ENCODE measurements at regions not wholly inside any gene's neighbourhood (a gene's known extent, or its start where the extent isn't known, plus 50 kb on each side); places are given as distances from the start of the nearest gene placed in this dataset.

- Histone ChIP-seq H3K27ac (no peak overlapping the region), H3K27me3 (no peaks in the 10 kb centered on the region), H3K9me3 (no peaks in the 10 kb centered on the region), H3K36me3 (no peaks in the 10 kb centered on the region), H3K4me1 (no peaks in the 10 kb centered on the region), H3K4me3 (no peak overlapping the region)
- intact Hi-C loops (cut with DNase I) = no loop called here
- no peak for TF ChIP-seq POLR2A (IDR thresholded peaks at IDR 0.05)
- TF ChIP-seq POLR2AphosphoS5 (IDR thresholded peaks at IDR 0.05; ENCODE audit: insufficient read depth in 1 of 2, low read depth in 1 of 2) = no peak
- no peak for DNase-seq (ENCODE audit: extremely low spot score in 2 of 2)
Measured at GRCh38 chr13:31588316-31588715, 151.0 kb upstream of the RXFP2 start.

GRCh38 chr13:31588893-31589292 is 150.4 kb upstream of the RXFP2 start:
- Histone ChIP-seq H3K27ac (no peak overlapping the region), H3K9me3 (no peaks in the 10 kb centered on the region), H3K4me1 (no peaks in the 10 kb centered on the region), H3K4me3 (no peak overlapping the region), H3K36me3 (no peaks in the 10 kb centered on the region), H3K27me3 (no peaks in the 10 kb centered on the region)
- TF ChIP-seq POLR2A (IDR thresholded peaks at IDR 0.05) (no peak), CTCF (IDR thresholded peaks at IDR 0.05) (no peak), POLR2AphosphoS5 (IDR thresholded peaks at IDR 0.05; ENCODE audit: insufficient read depth in 1 of 2, low read depth in 1 of 2) (no peak)
- no peak for DNase-seq (ENCODE audit: extremely low spot score in 2 of 2)
- intact Hi-C loops (cut with DNase I) = no loop called here

- H3K4me1 ChIP-seq = no peaks in the 10 kb centered on the region
- DNase-seq (ENCODE audit: extremely low spot score in 2 of 2) = no peak
- H3K4me3 ChIP-seq = no peak overlapping the region
- intact Hi-C loops (cut with DNase I) = no loop called here
- no peak overlapping the region for H3K27ac ChIP-seq
- H3K27me3 ChIP-seq = no peaks in the 10 kb centered on the region
- H3K36me3 ChIP-seq = no peaks in the 10 kb centered on the region
- no peak for TF ChIP-seq POLR2A (IDR thresholded peaks at IDR 0.05)
- TF ChIP-seq CTCF (IDR thresholded peaks at IDR 0.05) = no peak
- no peak for TF ChIP-seq POLR2AphosphoS5 (IDR thresholded peaks at IDR 0.05; ENCODE audit: insufficient read depth in 1 of 2, low read depth in 1 of 2)
- no peaks in the 10 kb centered on the region for H3K9me3 ChIP-seq
Measured at GRCh38 chr13:31591642-31592233, 147.6 kb upstream of the RXFP2 start.

- H3K4me1 ChIP-seq = no peaks in the 10 kb centered on the region
- TF ChIP-seq POLR2A (IDR thresholded peaks at IDR 0.05) = no peak
- TF ChIP-seq POLR2AphosphoS5 (IDR thresholded peaks at IDR 0.05; ENCODE audit: insufficient read depth in 1 of 2, low read depth in 1 of 2) = no peak
- H3K4me3 ChIP-seq = no peak overlapping the region
- H3K36me3 ChIP-seq = no peaks in the 10 kb centered on the region
- no peaks in the 10 kb centered on the region for H3K9me3 ChIP-seq
- no peaks in the 10 kb centered on the region for H3K27me3 ChIP-seq
- H3K27ac ChIP-seq = no peak overlapping the region
- DNase-seq (ENCODE audit: extremely low spot score in 2 of 2) = no peak
- intact Hi-C loops (cut with DNase I) = no loop called here
Measured at GRCh38 chr13:31594056-31594455, 145.3 kb upstream of the RXFP2 start.

- TF ChIP-seq POLR2A (IDR thresholded peaks at IDR 0.05) (no peak), CTCF (IDR thresholded peaks at IDR 0.05) (no peak), POLR2AphosphoS5 (IDR thresholded peaks at IDR 0.05; ENCODE audit: insufficient read depth in 1 of 2, low read depth in 1 of 2) (no peak)
- Histone ChIP-seq H3K36me3 (no peaks in the 10 kb centered on the region), H3K27ac (no peak overlapping the region), H3K4me1 (no peaks in the 10 kb centered on the region), H3K27me3 (no peaks in the 10 kb centered on the region), H3K9me3 (no peaks in the 10 kb centered on the region), H3K4me3 (no peak overlapping the region)
- intact Hi-C loops (cut with DNase I) = no loop called here
- no peak for DNase-seq (ENCODE audit: extremely low spot score in 2 of 2)
Measured at GRCh38 chr13:31595563-31595962, 143.8 kb upstream of the RXFP2 start.

GRCh38 chr13:31598990-31599389 is 140.3 kb upstream of the RXFP2 start:
- no peaks in the 10 kb centered on the region for H3K36me3 ChIP-seq
- no peaks in the 10 kb centered on the region for H3K27me3 ChIP-seq
- DNase-seq (ENCODE audit: extremely low spot score in 2 of 2) = no peak
- H3K9me3 ChIP-seq = no peaks in the 10 kb centered on the region
- H3K4me3 ChIP-seq = no peak overlapping the region
- no peak overlapping the region for H3K27ac ChIP-seq
- TF ChIP-seq POLR2A (IDR thresholded peaks at IDR 0.05) (no peak), CTCF (IDR thresholded peaks at IDR 0.05) (no peak), POLR2AphosphoS5 (IDR thresholded peaks at IDR 0.05; ENCODE audit: insufficient read depth in 1 of 2, low read depth in 1 of 2) (no peak)
- intact Hi-C loops (cut with DNase I) = no loop called here
- no peaks in the 10 kb centered on the region for H3K4me1 ChIP-seq
